Liver (tissue), 7 donors: ENCODE measurements at regions not wholly inside any gene's neighbourhood (a gene's known extent, or its start where the extent isn't known, plus 50 kb on each side); places are given as distances from the start of the nearest gene placed in this dataset.
"Not testable (repeated sequence)": the region's sequence is repeated elsewhere in the genome, so short reads cannot be mapped to it uniquely, and the experiment has no call there.

Experiments
- DNase-seq: peaks from one replicate; pipeline ENCODE4 v3.0.0-alpha.2; 2017; ENCODE audit warnings: low spot score
- H3K27ac ChIP-seq, 2 donors: one replicate each; pipeline ENCODE4 v1.7.0; 2013; ENCODE audit warnings: inconsistent platforms in 2 of 2, low read length in 2 of 2, control low read depth in 1 of 2, low read depth in 1 of 2, mild to moderate bottlenecking in 1 of 2
- H3K27me3 ChIP-seq, 4 donors: one replicate each; pipeline versions ENCODE4 v1.6.1 to v1.7.0; 2013; ENCODE audit warnings: low read length in 3 of 4, inconsistent platforms in 1 of 4, mild to moderate bottlenecking in 1 of 4, moderate library complexity in 1 of 4; ENCODE audit not compliant: control insufficient read depth in 4 of 4, insufficient read depth in 4 of 4
- H3K36me3 ChIP-seq, 4 donors: one replicate each; pipeline versions ENCODE4 v1.6.1 to v1.7.0; 2013; ENCODE audit warnings: low read length in 3 of 4, mild to moderate bottlenecking in 3 of 4, low read depth in 1 of 4, moderate library complexity in 1 of 4; ENCODE audit not compliant: control insufficient read depth in 4 of 4, insufficient read depth in 3 of 4
- H3K4me1 ChIP-seq, 4 donors: one replicate each; pipeline versions ENCODE4 v1.6.1 to v1.7.0; 2013; ENCODE audit warnings: low read length in 3 of 4, mild to moderate bottlenecking in 3 of 4, moderate library complexity in 1 of 4; ENCODE audit not compliant: control insufficient read depth in 4 of 4, insufficient read depth in 4 of 4
- H3K4me3 ChIP-seq, 3 donors: one replicate each; pipeline versions ENCODE4 v1.6.1 to v1.7.0; 2013; ENCODE audit warnings: low read length in 3 of 3, control low read depth in 1 of 3, low read depth in 1 of 3, mild to moderate bottlenecking in 1 of 3
- H3K9ac ChIP-seq, 2 donors: one replicate each; pipeline ENCODE4 v1.7.0; 2013; ENCODE audit warnings: low read length in 2 of 2, mild to moderate bottlenecking in 2 of 2, moderate library complexity in 2 of 2, control low read depth in 1 of 2, low read depth in 1 of 2
- H3K9me3 ChIP-seq, 4 donors: one replicate each; pipeline versions ENCODE4 v1.6.1 to v1.7.0; 2013; ENCODE audit warnings: low read length in 3 of 4; ENCODE audit not compliant: control insufficient read depth in 4 of 4
- EGR1 ChIP-seq, 2 donors: IDR thresholded peaks; 2 replicates each; pipeline ENCODE4 v1.6.1; 2016 to 2018; ENCODE audit warnings: antibody characterized with exemption in 2 of 2, low read depth in 2 of 2
- FOXA1 ChIP-seq: IDR thresholded peaks from 2 replicates; pipeline ENCODE4 v1.6.1; 2016; ENCODE audit warnings: antibody characterized with exemption
- FOXA2 ChIP-seq: IDR thresholded peaks from 2 replicates; pipeline ENCODE4 v1.6.1; 2016; ENCODE audit warnings: antibody characterized with exemption
- GABPA ChIP-seq, 2 donors: IDR thresholded peaks in 1 of 2; conservative IDR thresholded peaks in 1 of 2; 2 replicates each; pipeline ENCODE4 v1.6.1; 2016; ENCODE audit warnings: antibody characterized with exemption in 2 of 2, mild to moderate bottlenecking in 1 of 2, moderate library complexity in 1 of 2
- NR2F2 ChIP-seq: IDR thresholded peaks from 2 replicates; pipeline ENCODE4 v1.6.1; 2016; ENCODE audit warnings: antibody characterized with exemption
- RAD21 ChIP-seq, 2 donors: IDR thresholded peaks; 2 replicates each; pipeline ENCODE4 v1.6.1; 2016; ENCODE audit warnings: antibody characterized with exemption in 2 of 2, mild to moderate bottlenecking in 2 of 2
- REST ChIP-seq: IDR thresholded peaks from 2 replicates; pipeline ENCODE4 v1.6.1; 2016; ENCODE audit warnings: antibody characterized with exemption, mild to moderate bottlenecking
- TAF1 ChIP-seq: conservative IDR thresholded peaks from 2 replicates; pipeline ENCODE4 v1.6.1; 2016; ENCODE audit warnings: antibody characterized with exemption, mild to moderate bottlenecking
- ZBTB33 ChIP-seq: IDR thresholded peaks from 2 replicates; pipeline ENCODE4 v1.6.1; 2016; ENCODE audit warnings: antibody characterized with exemption
- WGBS: extraction: QIAGEN DNeasy Blood & Tissue Kit; methylation state at CpG from one replicate; pipeline ENCODE4 v1.1.7; 2013; 5-methylcytosine and 5-hydroxymethylcytosine counted together
- donor health status: healthy.
- donor health status: healthy.
- donor health status: healthy.
- donor health status: healthy.

GRCh38 chr4:64738240-64738639 lies 329.0 kb upstream of the TECRL start:
- WGBS: 80% methylated on average over 3 of the region's 3 CpGs
- Histone ChIP-seq H3K9ac (no peak overlapping the region), H3K27me3 (no peaks in the 10 kb centered on the region), H3K27ac (no peak overlapping the region), H3K4me1 (no peaks in the 10 kb centered on the region), H3K4me3 (no peak overlapping the region), H3K36me3 (no peaks in the 10 kb centered on the region), H3K9me3 (no peaks in the 10 kb centered on the region)
- no peak for DNase-seq
- TF ChIP-seq EGR1 (IDR thresholded peaks at IDR 0.05; ENCODE audit: low read depth in 2 of 2) (no peak), TAF1 (no peak), FOXA1 (no peak), GABPA (IDR thresholded peaks at IDR 0.05 in 1 of 2, conservative IDR thresholded peaks at IDR 0.05 in 1 of 2) (no peak), REST (no peak), NR2F2 (no peak), FOXA2 (no peak)

- not testable (repeated sequence) for DNase-seq, H3K4me1 ChIP-seq, H3K4me3 ChIP-seq, H3K36me3 ChIP-seq, H3K9ac ChIP-seq, H3K9me3 ChIP-seq, H3K27ac ChIP-seq, H3K27me3 ChIP-seq
- WGBS: 44% methylated on average over 2 of the region's 2 CpGs
These were observed 328.5 kb upstream of the TECRL start for GRCh38 chr4:64737854-64738138.

GRCh38 chr4:64737026-64737853 lies 328.0 kb upstream of the TECRL start:
- WGBS: 58% methylated on average over 2 of the region's 2 CpGs
- TF ChIP-seq GABPA (IDR thresholded peaks at IDR 0.05 in 1 of 2, conservative IDR thresholded peaks at IDR 0.05 in 1 of 2) (no peak), RAD21 (IDR thresholded peaks at IDR 0.05) (no peak), NR2F2 (no peak), ZBTB33 (no peak), EGR1 (IDR thresholded peaks at IDR 0.05; ENCODE audit: low read depth in 2 of 2) (no peak)

More at GRCh38 chr4:64737026-64737853, 328.0 kb upstream of the TECRL start:
- H3K4me1 ChIP-seq: no peaks in the 10 kb centered on the region
- H3K9ac ChIP-seq: no peak overlapping the region
- no peaks in the 10 kb centered on the region for H3K36me3 ChIP-seq
- no peaks in the 10 kb centered on the region for H3K9me3 ChIP-seq
- no peak for DNase-seq
- no peak overlapping the region for H3K4me3 ChIP-seq
- H3K27me3 ChIP-seq: no peaks in the 10 kb centered on the region
- H3K27ac ChIP-seq: no peak overlapping the region
